BJ (cell line): ENCODE measurements at regions not wholly inside any gene's neighbourhood (a gene's known extent, or its start where the extent isn't known, plus 50 kb on each side); places are given as distances from the start of the nearest gene placed in this dataset.

ENCODE experiments used
- CTCF ChIA-PET: fragments of 350-600 bp; formaldehyde crosslinking; extraction: SDS; loops from one replicate; lab custom pipeline; 2021; ENCODE audit warnings: antibody characterized with exemption, inconsistent platforms; lab: Yijun Ruan, JAX
- POLR2A ChIA-PET: fragments of 300-600 bp; sonication (Branson Sonifier 250); formaldehyde crosslinking; extraction: SDS; loops from one replicate; lab custom pipeline; 2021; ENCODE audit warnings: antibody characterized with exemption; lab: Charles Lee
- DNase-seq: peaks from one replicate; pipeline ENCODE4 v3.0.0-alpha.2; 2011; ENCODE audit warnings: low read depth
- H3K27me3 ChIP-seq: 2 replicates; pipeline ENCODE4 v1.6.0; 2011; ENCODE audit warnings: low read length; ENCODE audit not compliant: control insufficient read depth, insufficient read depth
- H3K36me3 ChIP-seq: 2 replicates; pipeline ENCODE4 v1.5.1; 2011; ENCODE audit warnings: low read length; ENCODE audit not compliant: control insufficient read depth, insufficient read depth
- H3K4me3 ChIP-seq: 2 replicates; pipeline ENCODE4 v1.5.1; 2011; ENCODE audit warnings: low read depth, mild to moderate bottlenecking, control low read depth, low read length
- CTCF ChIP-seq: IDR thresholded peaks from 2 replicates; pipeline ENCODE4 v1.5.1; 2011; ENCODE audit warnings: low read depth, mild to moderate bottlenecking, control low read depth, inconsistent platforms, low read length, moderate library complexity; ENCODE audit not compliant: insufficient read depth

DNA sequence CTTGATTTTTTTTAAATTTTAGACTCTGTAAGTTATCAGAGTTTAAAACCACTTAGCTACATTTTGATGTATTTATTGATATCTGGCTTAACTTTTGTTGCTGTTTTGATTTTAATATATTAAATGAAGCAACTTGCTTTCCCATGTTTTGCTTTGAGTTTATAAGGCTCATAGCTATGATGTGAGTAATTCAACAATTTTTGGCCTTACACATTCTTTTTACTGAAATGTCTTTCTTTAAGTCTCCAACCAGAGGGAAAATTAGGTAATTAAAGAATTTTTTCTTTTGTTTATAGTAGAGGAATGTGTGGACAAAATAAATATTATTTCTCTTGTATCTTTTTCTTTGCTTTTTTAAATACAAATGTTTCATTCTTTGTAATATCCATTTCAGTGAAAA lies 258.3 kb upstream of the ADAMTS5 start:
- H3K36me3 ChIP-seq, result no peaks in the 10 kb centered on the region
- CTCF ChIA-PET, result interaction anchor here (0.7 kb wide), 1 partner anchor 122 kb away, joined by 3 read pairs; no protein-coding TSS in a partner anchor
- TF ChIP-seq CTCF, result no peak
- DNase-seq, result no peak
- no peak overlapping the region for H3K4me3 ChIP-seq
- H3K27me3 ChIP-seq, result no peaks in the 10 kb centered on the region
- POLR2A ChIA-PET, result no interaction called here

GRCh38 chr21:27224169-27224568 lies 257.3 kb upstream of the ADAMTS5 start:
- no peak for DNase-seq
- POLR2A ChIA-PET, result interaction anchor here (0.6 kb wide), 2 partner anchors 337 to 732 kb away, joined by 3 to 10 read pairs; no protein-coding TSS in a partner anchor
- no peak for TF ChIP-seq CTCF
- CTCF ChIA-PET, result no interaction called here
- no peaks in the 10 kb centered on the region for H3K27me3 ChIP-seq
- H3K36me3 ChIP-seq, result no peaks in the 10 kb centered on the region
- H3K4me3 ChIP-seq, result no peak overlapping the region

GRCh38 chr21:27221077-27221476 lies 254.2 kb upstream of the ADAMTS5 start:
- DNase-seq, result no peak

DNA sequence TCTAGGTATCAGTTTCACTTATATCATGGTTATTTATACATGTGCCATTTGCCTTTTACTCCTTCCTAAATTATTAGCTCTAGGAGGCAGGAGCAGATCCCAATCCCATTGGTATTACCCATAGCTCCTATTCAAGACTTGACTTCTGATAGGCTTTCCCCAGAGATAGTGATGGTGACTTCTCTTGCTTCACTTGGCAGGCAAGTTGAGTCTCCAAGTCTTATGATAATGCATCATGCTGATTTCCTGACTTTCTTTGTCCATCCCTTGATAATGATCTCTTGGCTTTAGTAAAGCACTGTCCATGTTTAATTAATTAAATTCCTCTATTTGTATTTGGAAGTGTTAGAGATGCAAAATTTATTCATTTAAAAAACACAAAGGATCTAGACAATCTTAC lies 253.5 kb upstream of the ADAMTS5 start:
- no peaks in the 10 kb centered on the region for H3K36me3 ChIP-seq
- ChIA-PET POLR2A (no interaction called here), CTCF (interaction anchor here (1.4 kb wide), 1 partner anchor 8 kb away, joined by 3 read pairs; no protein-coding TSS in a partner anchor)
- no peak for TF ChIP-seq CTCF
- H3K27me3 ChIP-seq, result no peaks in the 10 kb centered on the region
- H3K4me3 ChIP-seq, result no peak overlapping the region
- DNase-seq, result no peak

More at GRCh38 chr21:27221077-27221476, 254.2 kb upstream of the ADAMTS5 start:
- H3K27me3 ChIP-seq, result no peaks in the 10 kb centered on the region
- H3K4me3 ChIP-seq, result no peak overlapping the region
- POLR2A ChIA-PET, result no interaction called here
- TF ChIP-seq CTCF, result no peak
- CTCF ChIA-PET, result interaction anchor here (1.4 kb wide), 1 partner anchor 9 kb away, joined by 3 read pairs; no protein-coding TSS in a partner anchor
- H3K36me3 ChIP-seq, result no peaks in the 10 kb centered on the region

- H3K36me3 ChIP-seq, result no peaks in the 10 kb centered on the region
- H3K27me3 ChIP-seq, result no peaks in the 10 kb centered on the region
- ChIA-PET POLR2A (interaction anchor here (1.1 kb wide), 1 partner anchor 8 kb away, joined by 3 read pairs; no protein-coding TSS in a partner anchor), CTCF (interaction anchor here (0.6 to 1.2 kb wide), 2 partner anchors 9 to 248 kb away, joined by 3 to 4 read pairs; no protein-coding TSS in a partner anchor)
- no peak overlapping the region for H3K4me3 ChIP-seq
- no peak for DNase-seq
- no peak for TF ChIP-seq CTCF
These were observed 252.2 kb upstream of the ADAMTS5 start for GRCh38 chr21:27219068-27219467.
